OCI-LY3 (cell line): ENCODE measurements at regions not wholly inside any gene's neighbourhood (a gene's known extent, or its start where the extent isn't known, plus 50 kb on each side); places are given as distances from the start of the nearest gene placed in this dataset.

Experiments used
- EZH2phosphoT487 ChIP-seq: fragments of 200-600 bp; shearing (Covaris generic); IDR thresholded peaks from 2 replicates; pipeline ENCODE4 v1.6.1; 2018; ENCODE audit warnings: antibody characterized with exemption, mixed run types, low read depth
- TF ChIP-seq, protein P1 (sequence below): fragments of 200-600, 300-600 bp; sonication (generic); IDR thresholded peaks from 2 replicates; pipeline ENCODE4 v1.5.1; 2014; ENCODE audit warnings: antibody characterized with exemption, low read length, low read depth

DNA sequence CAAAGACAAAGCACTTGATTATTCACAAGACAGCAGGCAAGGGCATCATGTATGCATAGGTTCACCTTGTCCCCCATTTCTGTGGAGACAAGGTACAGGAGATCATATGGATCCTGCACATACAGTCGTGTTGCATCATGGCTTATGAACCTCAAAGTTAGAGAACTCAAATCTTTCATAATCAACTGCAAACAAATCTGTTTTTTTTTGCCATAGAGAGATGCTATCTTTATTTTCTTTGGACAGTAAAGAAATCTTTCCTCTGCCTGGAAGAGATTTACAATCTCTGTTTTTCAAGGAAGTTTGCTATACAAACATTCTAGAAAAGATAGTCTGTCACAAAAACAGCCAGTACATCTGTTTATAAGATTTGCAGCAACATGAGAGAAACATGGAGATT, 578.8 kb downstream of the ANKRD50 start:
- TF ChIP-seq, protein P1, sequence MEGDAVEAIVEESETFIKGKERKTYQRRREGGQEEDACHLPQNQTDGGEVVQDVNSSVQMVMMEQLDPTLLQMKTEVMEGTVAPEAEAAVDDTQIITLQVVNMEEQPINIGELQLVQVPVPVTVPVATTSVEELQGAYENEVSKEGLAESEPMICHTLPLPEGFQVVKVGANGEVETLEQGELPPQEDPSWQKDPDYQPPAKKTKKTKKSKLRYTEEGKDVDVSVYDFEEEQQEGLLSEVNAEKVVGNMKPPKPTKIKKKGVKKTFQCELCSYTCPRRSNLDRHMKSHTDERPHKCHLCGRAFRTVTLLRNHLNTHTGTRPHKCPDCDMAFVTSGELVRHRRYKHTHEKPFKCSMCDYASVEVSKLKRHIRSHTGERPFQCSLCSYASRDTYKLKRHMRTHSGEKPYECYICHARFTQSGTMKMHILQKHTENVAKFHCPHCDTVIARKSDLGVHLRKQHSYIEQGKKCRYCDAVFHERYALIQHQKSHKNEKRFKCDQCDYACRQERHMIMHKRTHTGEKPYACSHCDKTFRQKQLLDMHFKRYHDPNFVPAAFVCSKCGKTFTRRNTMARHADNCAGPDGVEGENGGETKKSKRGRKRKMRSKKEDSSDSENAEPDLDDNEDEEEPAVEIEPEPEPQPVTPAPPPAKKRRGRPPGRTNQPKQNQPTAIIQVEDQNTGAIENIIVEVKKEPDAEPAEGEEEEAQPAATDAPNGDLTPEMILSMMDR, result no peak
- TF ChIP-seq EZH2phosphoT487, result no peak
